ENCODE measurements at regions not wholly inside any gene's neighbourhood (a gene's known extent, or its start where the extent isn't known, plus 50 kb on each side); places are given as distances from the start of the nearest gene placed in this dataset.

GRCh38 chr10:63723320-63723719 is 202.1 kb downstream of the REEP3 start:
- DNase-seq (ENCODE audit: low read depth) (no peak), FAIRE-seq (no peak)
- Histone ChIP-seq H3K4me3 (ENCODE audit: low read depth, low read length) (no peak overlapping the region), H3K27me3 (ENCODE audit: control insufficient read depth, insufficient read depth, low read length) (no peaks in the 10 kb centered on the region), H3K36me3 (ENCODE audit: control insufficient read depth, insufficient read depth, low read length) (no peaks in the 10 kb centered on the region)
- no peak for TF ChIP-seq CTCF (IDR thresholded peaks at IDR 0.05; ENCODE audit: insufficient read depth, low read length, severe bottlenecking)

- Histone ChIP-seq H3K36me3 (ENCODE audit: control insufficient read depth, insufficient read depth, low read length) (no peaks in the 10 kb centered on the region), H3K4me3 (ENCODE audit: low read depth, low read length) (no peak overlapping the region), H3K27me3 (ENCODE audit: control insufficient read depth, insufficient read depth, low read length) (no peaks in the 10 kb centered on the region)
- no peak for DNase-seq (ENCODE audit: low read depth)
- no peak for FAIRE-seq
- TF ChIP-seq CTCF (IDR thresholded peaks at IDR 0.05; ENCODE audit: insufficient read depth, low read length, severe bottlenecking), result no peak
These were observed 202.5 kb downstream of the REEP3 start for GRCh38 chr10:63723741-63724140.

- peak; percentile 12 for TF ChIP-seq CTCF (IDR thresholded peaks at IDR 0.05; ENCODE audit: insufficient read depth, low read length, severe bottlenecking)
- FAIRE-seq (no peak), DNase-seq (ENCODE audit: low read depth) (no peak)
- no peaks in the 10 kb centered on the region for H3K36me3 ChIP-seq (ENCODE audit: control insufficient read depth, insufficient read depth, low read length)
- H3K4me3 ChIP-seq (ENCODE audit: low read depth, low read length), result no peak overlapping the region
- no peaks in the 10 kb centered on the region for H3K27me3 ChIP-seq (ENCODE audit: control insufficient read depth, insufficient read depth, low read length)
These were observed 203.7 kb downstream of the REEP3 start for GRCh38 chr10:63724922-63725321.

GRCh38 chr10:63726867-63727266 is 205.7 kb downstream of the REEP3 start:
- no peak for FAIRE-seq
- TF ChIP-seq CTCF (IDR thresholded peaks at IDR 0.05; ENCODE audit: insufficient read depth, low read length, severe bottlenecking), result no peak
- DNase-seq (ENCODE audit: low read depth), result no peak

GRCh38 chr10:63727636-63728035 is 206.4 kb downstream of the REEP3 start:
- Histone ChIP-seq H3K27me3 (ENCODE audit: control insufficient read depth, insufficient read depth, low read length) (no peaks in the 10 kb centered on the region), H3K36me3 (ENCODE audit: control insufficient read depth, insufficient read depth, low read length) (no peaks in the 10 kb centered on the region), H3K4me3 (ENCODE audit: low read depth, low read length) (no peak overlapping the region)
- DNase-seq (ENCODE audit: low read depth), result no peak
- FAIRE-seq, result no peak
- no peak for TF ChIP-seq CTCF (IDR thresholded peaks at IDR 0.05; ENCODE audit: insufficient read depth, low read length, severe bottlenecking)

More at GRCh38 chr10:63726867-63727266, 205.7 kb downstream of the REEP3 start:
- H3K27me3 ChIP-seq (ENCODE audit: control insufficient read depth, insufficient read depth, low read length), result no peaks in the 10 kb centered on the region
- no peaks in the 10 kb centered on the region for H3K36me3 ChIP-seq (ENCODE audit: control insufficient read depth, insufficient read depth, low read length)
- H3K4me3 ChIP-seq (ENCODE audit: low read depth, low read length), result no peak overlapping the region

- FAIRE-seq, result no peak
- no peak for DNase-seq (ENCODE audit: low read depth)
- no peaks in the 10 kb centered on the region for H3K36me3 ChIP-seq (ENCODE audit: control insufficient read depth, insufficient read depth, low read length)
- TF ChIP-seq CTCF (IDR thresholded peaks at IDR 0.05; ENCODE audit: insufficient read depth, low read length, severe bottlenecking), result no peak
- no peaks in the 10 kb centered on the region for H3K27me3 ChIP-seq (ENCODE audit: control insufficient read depth, insufficient read depth, low read length)
- H3K4me3 ChIP-seq (ENCODE audit: low read depth, low read length), result no peak overlapping the region
These were observed 214.1 kb downstream of the REEP3 start for GRCh38 chr10:63735305-63735704.

Data from bronchial epithelial cell (primary cell).